ENCODE measurements at regions not wholly inside any gene's neighbourhood (a gene's known extent, or its start where the extent isn't known, plus 50 kb on each side); places are given as distances from the start of the nearest gene placed in this dataset.
"Not testable (repeated sequence)": the region's sequence is repeated elsewhere in the genome, so short reads cannot be mapped to it uniquely, and the experiment has no call there.

- DNase-seq (ENCODE audit: low read depth in 3 of 3), result no peak
Observed at GRCh38 chr1:182163821-182164223, 102.3 kb upstream of the ZNF648 start.

GRCh38 chr1:182159443-182159842 is 97.9 kb upstream of the ZNF648 start:
- DNase-seq (ENCODE audit: low read depth in 3 of 3), result no peak

- no peak for DNase-seq (ENCODE audit: low read depth in 3 of 3)
Observed at GRCh38 chr1:182157187-182157586, 95.7 kb upstream of the ZNF648 start.

GRCh38 chr1:182154425-182154824 is 92.9 kb upstream of the ZNF648 start:
- not testable (repeated sequence) for DNase-seq (ENCODE audit: low read depth in 3 of 3)

GRCh38 chr1:182149411-182149965 is 88.0 kb upstream of the ZNF648 start:
- DNase-seq (ENCODE audit: low read depth in 3 of 3), result no peak

GRCh38 chr1:182147951-182148350 is 86.4 kb upstream of the ZNF648 start:
- no peak for DNase-seq (ENCODE audit: low read depth in 3 of 3)

GRCh38 chr1:182147136-182147820 is 85.8 kb upstream of the ZNF648 start:
- DNase-seq (ENCODE audit: low read depth in 3 of 3), result no peak

GRCh38 chr1:182146286-182146685 is 84.8 kb upstream of the ZNF648 start:
- no peak for DNase-seq (ENCODE audit: low read depth in 3 of 3)

- DNase-seq (ENCODE audit: low read depth in 3 of 3), result no peak
Observed at GRCh38 chr1:182145441-182145840, 83.9 kb upstream of the ZNF648 start.

GRCh38 chr1:182144646-182145030 is 83.1 kb upstream of the ZNF648 start:
- DNase-seq (ENCODE audit: low read depth in 3 of 3), result no peak

- no peak for DNase-seq (ENCODE audit: low read depth in 3 of 3)
Observed at GRCh38 chr1:182143825-182144645, 82.5 kb upstream of the ZNF648 start.

GRCh38 chr1:182143154-182143657 is 81.7 kb upstream of the ZNF648 start:
- peak; percentile 78 to 86 (median 84) for DNase-seq (ENCODE audit: low read depth in 3 of 3)

GRCh38 chr1:182142621-182143020 is 81.1 kb upstream of the ZNF648 start:
- no peak for DNase-seq (ENCODE audit: low read depth in 3 of 3)

- DNase-seq (ENCODE audit: low read depth in 3 of 3), result no peak
Observed at GRCh38 chr1:182141040-182141439, 79.5 kb upstream of the ZNF648 start.

GRCh38 chr1:182139496-182139895 is 78.0 kb upstream of the ZNF648 start:
- no peak for DNase-seq (ENCODE audit: low read depth in 3 of 3)

GRCh38 chr1:182137546-182137945 is 76.0 kb upstream of the ZNF648 start:
- DNase-seq (ENCODE audit: low read depth in 3 of 3), result no peak

- DNase-seq (ENCODE audit: low read depth in 3 of 3), result no peak
Observed at GRCh38 chr1:182135946-182136345, 74.4 kb upstream of the ZNF648 start.

- DNase-seq (ENCODE audit: low read depth in 3 of 3), result no peak
Observed at GRCh38 chr1:182134257-182134656, 72.7 kb upstream of the ZNF648 start.

GRCh38 chr1:182133181-182133580 is 71.7 kb upstream of the ZNF648 start:
- DNase-seq (ENCODE audit: low read depth in 3 of 3), result no peak

GRCh38 chr1:182129398-182129797 is 67.9 kb upstream of the ZNF648 start:
- no peak for DNase-seq (ENCODE audit: low read depth in 3 of 3)

GRCh38 chr1:182128502-182128901 is 67.0 kb upstream of the ZNF648 start:
- DNase-seq (ENCODE audit: low read depth in 3 of 3), result no peak

GRCh38 chr1:182127656-182128055 is 66.1 kb upstream of the ZNF648 start:
- DNase-seq (ENCODE audit: low read depth in 3 of 3), result no peak

Data from stimulated activated CD4-positive, alpha-beta T cell treated with anti-CD3 and anti-CD28 coated beads, TNF-alpha, amount 100 ng/mL, for 24 hours (primary cell).